ENCODE measurements at regions not wholly inside any gene's neighbourhood (a gene's known extent, or its start where the extent isn't known, plus 50 kb on each side); places are given as distances from the start of the nearest gene placed in this dataset.

GRCh38 chr6:91144126-91144525, 557.3 kb upstream of the MAP3K7 start:
- no peaks in the 10 kb centered on the region for H3K27me3 Mint-ChIP-seq

GRCh38 chr6:91142154-91142553, 555.3 kb upstream of the MAP3K7 start:
- Mint-ChIP-seq H3K27ac (no peak overlapping the region), H3K4me1 (ENCODE audit: low read depth) (no peaks in the 10 kb centered on the region), H3K4me3 (no peak overlapping the region), H3K9me3 (no peaks in the 10 kb centered on the region), H3K36me3 (ENCODE audit: low read depth) (no peaks in the 10 kb centered on the region), H3K27me3 (no peaks in the 10 kb centered on the region)
- ATAC-seq (no peak), DNase-seq (no peak)
- intact Hi-C loops (cut with micrococcal nuclease) = no loop called here
- CTCF ChIA-PET = interaction anchor here (1.1 kb wide), 1 partner anchor 61 kb away, joined by 3 read pairs; no protein-coding TSS in a partner anchor
- TF ChIP-seq, protein P1, sequence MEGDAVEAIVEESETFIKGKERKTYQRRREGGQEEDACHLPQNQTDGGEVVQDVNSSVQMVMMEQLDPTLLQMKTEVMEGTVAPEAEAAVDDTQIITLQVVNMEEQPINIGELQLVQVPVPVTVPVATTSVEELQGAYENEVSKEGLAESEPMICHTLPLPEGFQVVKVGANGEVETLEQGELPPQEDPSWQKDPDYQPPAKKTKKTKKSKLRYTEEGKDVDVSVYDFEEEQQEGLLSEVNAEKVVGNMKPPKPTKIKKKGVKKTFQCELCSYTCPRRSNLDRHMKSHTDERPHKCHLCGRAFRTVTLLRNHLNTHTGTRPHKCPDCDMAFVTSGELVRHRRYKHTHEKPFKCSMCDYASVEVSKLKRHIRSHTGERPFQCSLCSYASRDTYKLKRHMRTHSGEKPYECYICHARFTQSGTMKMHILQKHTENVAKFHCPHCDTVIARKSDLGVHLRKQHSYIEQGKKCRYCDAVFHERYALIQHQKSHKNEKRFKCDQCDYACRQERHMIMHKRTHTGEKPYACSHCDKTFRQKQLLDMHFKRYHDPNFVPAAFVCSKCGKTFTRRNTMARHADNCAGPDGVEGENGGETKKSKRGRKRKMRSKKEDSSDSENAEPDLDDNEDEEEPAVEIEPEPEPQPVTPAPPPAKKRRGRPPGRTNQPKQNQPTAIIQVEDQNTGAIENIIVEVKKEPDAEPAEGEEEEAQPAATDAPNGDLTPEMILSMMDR (IDR thresholded peaks at IDR 0.05) = no peak
- POLR2A ChIA-PET = no interaction called here

More at GRCh38 chr6:91144126-91144525, 557.3 kb upstream of the MAP3K7 start:
- intact Hi-C loops (cut with micrococcal nuclease) = no loop called here
- no peaks in the 10 kb centered on the region for H3K9me3 Mint-ChIP-seq
- POLR2A ChIA-PET = no interaction called here
- no peak for DNase-seq
- H3K36me3 Mint-ChIP-seq (ENCODE audit: low read depth) = no peaks in the 10 kb centered on the region
- no peak overlapping the region for H3K4me3 Mint-ChIP-seq
- H3K27ac Mint-ChIP-seq = no peak overlapping the region
- no peak for ATAC-seq
- CTCF ChIA-PET = no interaction called here
- TF ChIP-seq, protein P1 (IDR thresholded peaks at IDR 0.05) = no peak
- no peaks in the 10 kb centered on the region for H3K4me1 Mint-ChIP-seq (ENCODE audit: low read depth)

- Mint-ChIP-seq H3K4me1 (ENCODE audit: low read depth) (no peaks in the 10 kb centered on the region), H3K9me3 (no peaks in the 10 kb centered on the region), H3K27me3 (no peaks in the 10 kb centered on the region), H3K27ac (no peak overlapping the region), H3K36me3 (ENCODE audit: low read depth) (no peaks in the 10 kb centered on the region), H3K4me3 (no peak overlapping the region)
- TF ChIP-seq, protein P1 (IDR thresholded peaks at IDR 0.05) = no peak
- DNase-seq = no peak
- intact Hi-C loops (cut with micrococcal nuclease) = no loop called here
- ChIA-PET POLR2A (no interaction called here), CTCF (no interaction called here)
- ATAC-seq = no peak
Observed at GRCh38 chr6:91141346-91141745, 554.5 kb upstream of the MAP3K7 start.

- Mint-ChIP-seq H3K27ac (no peak overlapping the region), H3K4me1 (ENCODE audit: low read depth) (no peaks in the 10 kb centered on the region), H3K9me3 (no peaks in the 10 kb centered on the region), H3K4me3 (no peak overlapping the region), H3K36me3 (ENCODE audit: low read depth) (no peaks in the 10 kb centered on the region), H3K27me3 (no peaks in the 10 kb centered on the region)
- ATAC-seq = no peak
- TF ChIP-seq, protein P1 (IDR thresholded peaks at IDR 0.05) = no peak
- DNase-seq = no peak
- ChIA-PET CTCF (no interaction called here), POLR2A (no interaction called here)
- intact Hi-C loops (cut with micrococcal nuclease) = no loop called here
Observed at GRCh38 chr6:91140449-91140848, 553.6 kb upstream of the MAP3K7 start.

GRCh38 chr6:91137286-91137685, 550.4 kb upstream of the MAP3K7 start:
- ChIA-PET CTCF (no interaction called here), POLR2A (no interaction called here)
- intact Hi-C loops (cut with micrococcal nuclease) = no loop called here
- DNase-seq (no peak), ATAC-seq (no peak)
- TF ChIP-seq, protein P1 (IDR thresholded peaks at IDR 0.05) = no peak
- H3K9me3 Mint-ChIP-seq = no peaks in the 10 kb centered on the region
- no peaks in the 10 kb centered on the region for H3K36me3 Mint-ChIP-seq (ENCODE audit: low read depth)
- no peaks in the 10 kb centered on the region for H3K4me1 Mint-ChIP-seq (ENCODE audit: low read depth)
- H3K27ac Mint-ChIP-seq = no peak overlapping the region
- H3K27me3 Mint-ChIP-seq = no peaks in the 10 kb centered on the region
- no peak overlapping the region for H3K4me3 Mint-ChIP-seq

All from activated CD8-positive, alpha-beta T cell treated with anti-CD3 and anti-CD28 coated beads for 36 hours (primary cell).